ENCODE measurements at regions not wholly inside any gene's neighbourhood (a gene's known extent, or its start where the extent isn't known, plus 50 kb on each side); places are given as distances from the start of the nearest gene placed in this dataset.
"Not testable (repeated sequence)": the region's sequence is repeated elsewhere in the genome, so short reads cannot be mapped to it uniquely, and the experiment has no call there.

DNA sequence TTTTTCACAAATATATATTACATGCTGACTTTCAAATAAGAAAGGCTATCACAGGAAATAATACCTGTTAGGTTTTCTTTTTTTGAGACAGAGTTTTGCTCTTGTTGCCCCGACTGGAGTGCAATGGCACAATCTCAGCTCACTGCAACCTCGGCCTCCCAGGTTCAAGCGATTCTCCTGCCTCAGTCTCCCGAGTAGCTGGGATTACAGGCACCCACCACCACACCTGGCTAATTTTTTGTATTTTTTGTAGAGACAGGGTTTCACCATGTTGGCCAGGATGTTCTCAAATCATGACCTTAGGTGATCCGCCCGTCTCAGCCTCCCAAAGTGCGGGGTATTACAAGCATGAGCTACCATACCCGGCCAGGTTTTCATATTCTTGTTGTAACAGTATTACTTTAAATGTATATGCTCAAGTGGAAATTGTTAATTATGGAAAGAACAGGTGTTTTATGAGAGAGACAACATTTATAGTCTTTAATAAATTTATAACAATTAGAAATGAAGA lies 92.3 kb upstream of the SLC39A10 start:
- TF ChIP-seq, protein P1, sequence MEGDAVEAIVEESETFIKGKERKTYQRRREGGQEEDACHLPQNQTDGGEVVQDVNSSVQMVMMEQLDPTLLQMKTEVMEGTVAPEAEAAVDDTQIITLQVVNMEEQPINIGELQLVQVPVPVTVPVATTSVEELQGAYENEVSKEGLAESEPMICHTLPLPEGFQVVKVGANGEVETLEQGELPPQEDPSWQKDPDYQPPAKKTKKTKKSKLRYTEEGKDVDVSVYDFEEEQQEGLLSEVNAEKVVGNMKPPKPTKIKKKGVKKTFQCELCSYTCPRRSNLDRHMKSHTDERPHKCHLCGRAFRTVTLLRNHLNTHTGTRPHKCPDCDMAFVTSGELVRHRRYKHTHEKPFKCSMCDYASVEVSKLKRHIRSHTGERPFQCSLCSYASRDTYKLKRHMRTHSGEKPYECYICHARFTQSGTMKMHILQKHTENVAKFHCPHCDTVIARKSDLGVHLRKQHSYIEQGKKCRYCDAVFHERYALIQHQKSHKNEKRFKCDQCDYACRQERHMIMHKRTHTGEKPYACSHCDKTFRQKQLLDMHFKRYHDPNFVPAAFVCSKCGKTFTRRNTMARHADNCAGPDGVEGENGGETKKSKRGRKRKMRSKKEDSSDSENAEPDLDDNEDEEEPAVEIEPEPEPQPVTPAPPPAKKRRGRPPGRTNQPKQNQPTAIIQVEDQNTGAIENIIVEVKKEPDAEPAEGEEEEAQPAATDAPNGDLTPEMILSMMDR (IDR thresholded peaks at IDR 0.05 in 2 of 3, conservative IDR thresholded peaks at IDR 0.05 in 1 of 3; ENCODE audit: control insufficient read depth in 2 of 3, extremely low read depth in 1 of 3, insufficient read depth in 1 of 3, low read depth in 3 of 3, low read length in 3 of 3) = not testable (repeated sequence)
- TF ChIP-seq YY1 (IDR thresholded peaks at IDR 0.05; ENCODE audit: low read depth, low read length); MXI1 (IDR thresholded peaks at IDR 0.05; ENCODE audit: low read depth, low read length); JUND (IDR thresholded peaks at IDR 0.05; ENCODE audit: low read depth, low read length); CHD2 (IDR thresholded peaks at IDR 0.05; ENCODE audit: borderline replicate concordance, low read depth, low read length); HDAC6 (IDR thresholded peaks at IDR 0.05; ENCODE audit: unreplicated experiment); ATF7 (IDR thresholded peaks at IDR 0.05; ENCODE audit: low read depth); CEBPB (IDR thresholded peaks at IDR 0.05; ENCODE audit: borderline replicate concordance in 1 of 2, low read depth in 2 of 2, low read length in 2 of 2); POLR2AphosphoS5 (IDR thresholded peaks at IDR 0.05; ENCODE audit: low read length): not testable (repeated sequence)
- TF ChIP-seq, protein P2, sequence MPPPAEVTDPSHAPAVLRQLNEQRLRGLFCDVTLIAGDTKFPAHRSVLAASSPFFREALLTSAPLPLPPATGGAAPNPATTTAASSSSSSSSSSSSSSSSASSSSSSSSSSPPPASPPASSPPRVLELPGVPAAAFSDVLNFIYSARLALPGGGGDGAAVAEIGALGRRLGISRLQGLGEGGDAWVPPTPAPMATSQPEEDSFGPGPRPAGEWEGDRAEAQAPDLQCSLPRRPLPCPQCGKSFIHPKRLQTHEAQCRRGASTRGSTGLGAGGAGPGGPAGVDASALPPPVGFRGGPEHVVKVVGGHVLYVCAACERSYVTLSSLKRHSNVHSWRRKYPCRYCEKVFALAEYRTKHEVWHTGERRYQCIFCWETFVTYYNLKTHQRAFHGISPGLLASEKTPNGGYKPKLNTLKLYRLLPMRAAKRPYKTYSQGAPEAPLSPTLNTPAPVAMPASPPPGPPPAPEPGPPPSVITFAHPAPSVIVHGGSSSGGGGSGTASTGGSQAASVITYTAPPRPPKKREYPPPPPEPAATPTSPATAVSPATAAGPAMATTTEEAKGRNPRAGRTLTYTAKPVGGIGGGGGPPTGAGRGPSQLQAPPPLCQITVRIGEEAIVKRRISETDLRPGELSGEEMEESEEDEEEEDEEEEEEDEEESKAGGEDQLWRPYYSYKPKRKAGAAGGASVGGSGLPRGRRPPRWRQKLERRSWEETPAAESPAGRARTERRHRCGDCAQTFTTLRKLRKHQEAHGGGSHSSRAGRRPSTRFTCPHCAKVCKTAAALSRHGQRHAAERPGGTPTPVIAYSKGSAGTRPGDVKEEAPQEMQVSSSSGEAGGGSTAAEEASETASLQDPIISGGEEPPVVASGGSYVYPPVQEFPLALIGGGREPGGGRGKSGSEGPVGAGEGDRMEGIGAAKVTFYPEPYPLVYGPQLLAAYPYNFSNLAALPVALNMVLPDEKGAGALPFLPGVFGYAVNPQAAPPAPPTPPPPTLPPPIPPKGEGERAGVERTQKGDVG (CRISPR knock-in tag; IDR thresholded peaks at IDR 0.05) = not testable (repeated sequence)
- TF ChIP-seq, protein P3, sequence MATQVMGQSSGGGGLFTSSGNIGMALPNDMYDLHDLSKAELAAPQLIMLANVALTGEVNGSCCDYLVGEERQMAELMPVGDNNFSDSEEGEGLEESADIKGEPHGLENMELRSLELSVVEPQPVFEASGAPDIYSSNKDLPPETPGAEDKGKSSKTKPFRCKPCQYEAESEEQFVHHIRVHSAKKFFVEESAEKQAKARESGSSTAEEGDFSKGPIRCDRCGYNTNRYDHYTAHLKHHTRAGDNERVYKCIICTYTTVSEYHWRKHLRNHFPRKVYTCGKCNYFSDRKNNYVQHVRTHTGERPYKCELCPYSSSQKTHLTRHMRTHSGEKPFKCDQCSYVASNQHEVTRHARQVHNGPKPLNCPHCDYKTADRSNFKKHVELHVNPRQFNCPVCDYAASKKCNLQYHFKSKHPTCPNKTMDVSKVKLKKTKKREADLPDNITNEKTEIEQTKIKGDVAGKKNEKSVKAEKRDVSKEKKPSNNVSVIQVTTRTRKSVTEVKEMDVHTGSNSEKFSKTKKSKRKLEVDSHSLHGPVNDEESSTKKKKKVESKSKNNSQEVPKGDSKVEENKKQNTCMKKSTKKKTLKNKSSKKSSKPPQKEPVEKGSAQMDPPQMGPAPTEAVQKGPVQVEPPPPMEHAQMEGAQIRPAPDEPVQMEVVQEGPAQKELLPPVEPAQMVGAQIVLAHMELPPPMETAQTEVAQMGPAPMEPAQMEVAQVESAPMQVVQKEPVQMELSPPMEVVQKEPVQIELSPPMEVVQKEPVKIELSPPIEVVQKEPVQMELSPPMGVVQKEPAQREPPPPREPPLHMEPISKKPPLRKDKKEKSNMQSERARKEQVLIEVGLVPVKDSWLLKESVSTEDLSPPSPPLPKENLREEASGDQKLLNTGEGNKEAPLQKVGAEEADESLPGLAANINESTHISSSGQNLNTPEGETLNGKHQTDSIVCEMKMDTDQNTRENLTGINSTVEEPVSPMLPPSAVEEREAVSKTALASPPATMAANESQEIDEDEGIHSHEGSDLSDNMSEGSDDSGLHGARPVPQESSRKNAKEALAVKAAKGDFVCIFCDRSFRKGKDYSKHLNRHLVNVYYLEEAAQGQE (IDR thresholded peaks at IDR 0.05; ENCODE audit: low read depth, low read length) = not testable (repeated sequence)

Measured in GM12878 (cell line).